ENCODE measurements at regions not wholly inside any gene's neighbourhood (a gene's known extent, or its start where the extent isn't known, plus 50 kb on each side); places are given as distances from the start of the nearest gene placed in this dataset.

- TF ChIP-seq GATA2 (IDR thresholded peaks at IDR 0.05; ENCODE audit: low read depth, low read length): no peak
- no peak for TF ChIP-seq GATA3 (IDR thresholded peaks at IDR 0.05; ENCODE audit: low read depth, low read length)
These were observed 326.6 kb upstream of the KLF6 start for GRCh38 chr10:4111643-4112042.

All from SH-SY5Y (cell line).